ENCODE measurements at regions not wholly inside any gene's neighbourhood (a gene's known extent, or its start where the extent isn't known, plus 50 kb on each side); places are given as distances from the start of the nearest gene placed in this dataset.

GRCh38 chrX:98506907-98507306, 1623.2 kb downstream of the RPA4 start:
- TF ChIP-seq, protein P1, sequence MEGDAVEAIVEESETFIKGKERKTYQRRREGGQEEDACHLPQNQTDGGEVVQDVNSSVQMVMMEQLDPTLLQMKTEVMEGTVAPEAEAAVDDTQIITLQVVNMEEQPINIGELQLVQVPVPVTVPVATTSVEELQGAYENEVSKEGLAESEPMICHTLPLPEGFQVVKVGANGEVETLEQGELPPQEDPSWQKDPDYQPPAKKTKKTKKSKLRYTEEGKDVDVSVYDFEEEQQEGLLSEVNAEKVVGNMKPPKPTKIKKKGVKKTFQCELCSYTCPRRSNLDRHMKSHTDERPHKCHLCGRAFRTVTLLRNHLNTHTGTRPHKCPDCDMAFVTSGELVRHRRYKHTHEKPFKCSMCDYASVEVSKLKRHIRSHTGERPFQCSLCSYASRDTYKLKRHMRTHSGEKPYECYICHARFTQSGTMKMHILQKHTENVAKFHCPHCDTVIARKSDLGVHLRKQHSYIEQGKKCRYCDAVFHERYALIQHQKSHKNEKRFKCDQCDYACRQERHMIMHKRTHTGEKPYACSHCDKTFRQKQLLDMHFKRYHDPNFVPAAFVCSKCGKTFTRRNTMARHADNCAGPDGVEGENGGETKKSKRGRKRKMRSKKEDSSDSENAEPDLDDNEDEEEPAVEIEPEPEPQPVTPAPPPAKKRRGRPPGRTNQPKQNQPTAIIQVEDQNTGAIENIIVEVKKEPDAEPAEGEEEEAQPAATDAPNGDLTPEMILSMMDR (conservative IDR thresholded peaks at IDR 0.05; ENCODE audit: low read length), result no peak
- no peak for TF ChIP-seq EZH2phosphoT487 (IDR thresholded peaks at IDR 0.05; ENCODE audit: borderline replicate concordance, low read depth, low read length)
